Panc1 (cell line): ENCODE measurements at regions not wholly inside any gene's neighbourhood (a gene's known extent, or its start where the extent isn't known, plus 50 kb on each side); places are given as distances from the start of the nearest gene placed in this dataset.

ENCODE experiments used
- POLR2AphosphoS5 ChIP-seq: IDR thresholded peaks from 2 replicates; pipeline ENCODE4 v1.6.1; 2012; ENCODE audit warnings: mild to moderate bottlenecking, low read depth, low read length, moderate library complexity
- SIN3A ChIP-seq: IDR thresholded peaks from 2 replicates; pipeline ENCODE4 v1.6.1; 2012; ENCODE audit warnings: low read depth, mild to moderate bottlenecking, low read length, moderate library complexity, borderline replicate concordance; ENCODE audit not compliant: insufficient read depth
- TCF7L2 ChIP-seq: IDR thresholded peaks from 2 replicates; pipeline ENCODE4 v1.6.1; 2011; ENCODE audit warnings: mild to moderate bottlenecking, low read depth, low read length, inconsistent platforms
- TF ChIP-seq, protein P1 (sequence below): fragments of 450-650 bp; IDR thresholded peaks from 2 replicates; pipeline ENCODE4 v1.5.1; 2017; ENCODE audit warnings: mild to moderate bottlenecking
- TF ChIP-seq, protein P2 (sequence below), 2 experiments: IDR thresholded peaks; 2 replicates each; pipeline ENCODE4 v1.6.1; 2011 to 2012; ENCODE audit warnings: low read depth in 2 of 2, control low read depth in 1 of 2, low read length in 1 of 2, mild to moderate bottlenecking in 1 of 2, moderate library complexity in 1 of 2; ENCODE audit not compliant: insufficient read depth in 1 of 2

DNA sequence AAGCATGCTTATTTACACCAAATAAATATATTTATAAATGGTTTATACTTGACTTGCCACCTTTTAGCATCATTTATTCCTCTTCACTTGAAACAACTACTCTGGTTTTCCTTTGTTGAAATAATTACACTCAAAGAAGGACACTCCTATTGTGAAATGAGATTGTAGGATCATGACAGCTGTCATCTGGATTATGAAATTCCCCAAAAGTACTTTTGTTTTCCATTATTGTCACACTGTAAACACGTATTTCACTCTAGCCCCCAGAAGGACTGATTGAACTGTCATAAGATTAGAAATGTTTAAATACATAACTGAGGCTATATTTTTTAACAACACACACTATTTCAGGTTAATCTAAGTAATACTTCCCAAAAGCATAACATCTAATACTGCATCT is 593.8 kb downstream of the LRRIQ3 start:
- TF ChIP-seq TCF7L2, result no peak
- TF ChIP-seq, protein P1, sequence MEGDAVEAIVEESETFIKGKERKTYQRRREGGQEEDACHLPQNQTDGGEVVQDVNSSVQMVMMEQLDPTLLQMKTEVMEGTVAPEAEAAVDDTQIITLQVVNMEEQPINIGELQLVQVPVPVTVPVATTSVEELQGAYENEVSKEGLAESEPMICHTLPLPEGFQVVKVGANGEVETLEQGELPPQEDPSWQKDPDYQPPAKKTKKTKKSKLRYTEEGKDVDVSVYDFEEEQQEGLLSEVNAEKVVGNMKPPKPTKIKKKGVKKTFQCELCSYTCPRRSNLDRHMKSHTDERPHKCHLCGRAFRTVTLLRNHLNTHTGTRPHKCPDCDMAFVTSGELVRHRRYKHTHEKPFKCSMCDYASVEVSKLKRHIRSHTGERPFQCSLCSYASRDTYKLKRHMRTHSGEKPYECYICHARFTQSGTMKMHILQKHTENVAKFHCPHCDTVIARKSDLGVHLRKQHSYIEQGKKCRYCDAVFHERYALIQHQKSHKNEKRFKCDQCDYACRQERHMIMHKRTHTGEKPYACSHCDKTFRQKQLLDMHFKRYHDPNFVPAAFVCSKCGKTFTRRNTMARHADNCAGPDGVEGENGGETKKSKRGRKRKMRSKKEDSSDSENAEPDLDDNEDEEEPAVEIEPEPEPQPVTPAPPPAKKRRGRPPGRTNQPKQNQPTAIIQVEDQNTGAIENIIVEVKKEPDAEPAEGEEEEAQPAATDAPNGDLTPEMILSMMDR, result no peak
- no peak for TF ChIP-seq POLR2AphosphoS5
- TF ChIP-seq, protein P2, sequence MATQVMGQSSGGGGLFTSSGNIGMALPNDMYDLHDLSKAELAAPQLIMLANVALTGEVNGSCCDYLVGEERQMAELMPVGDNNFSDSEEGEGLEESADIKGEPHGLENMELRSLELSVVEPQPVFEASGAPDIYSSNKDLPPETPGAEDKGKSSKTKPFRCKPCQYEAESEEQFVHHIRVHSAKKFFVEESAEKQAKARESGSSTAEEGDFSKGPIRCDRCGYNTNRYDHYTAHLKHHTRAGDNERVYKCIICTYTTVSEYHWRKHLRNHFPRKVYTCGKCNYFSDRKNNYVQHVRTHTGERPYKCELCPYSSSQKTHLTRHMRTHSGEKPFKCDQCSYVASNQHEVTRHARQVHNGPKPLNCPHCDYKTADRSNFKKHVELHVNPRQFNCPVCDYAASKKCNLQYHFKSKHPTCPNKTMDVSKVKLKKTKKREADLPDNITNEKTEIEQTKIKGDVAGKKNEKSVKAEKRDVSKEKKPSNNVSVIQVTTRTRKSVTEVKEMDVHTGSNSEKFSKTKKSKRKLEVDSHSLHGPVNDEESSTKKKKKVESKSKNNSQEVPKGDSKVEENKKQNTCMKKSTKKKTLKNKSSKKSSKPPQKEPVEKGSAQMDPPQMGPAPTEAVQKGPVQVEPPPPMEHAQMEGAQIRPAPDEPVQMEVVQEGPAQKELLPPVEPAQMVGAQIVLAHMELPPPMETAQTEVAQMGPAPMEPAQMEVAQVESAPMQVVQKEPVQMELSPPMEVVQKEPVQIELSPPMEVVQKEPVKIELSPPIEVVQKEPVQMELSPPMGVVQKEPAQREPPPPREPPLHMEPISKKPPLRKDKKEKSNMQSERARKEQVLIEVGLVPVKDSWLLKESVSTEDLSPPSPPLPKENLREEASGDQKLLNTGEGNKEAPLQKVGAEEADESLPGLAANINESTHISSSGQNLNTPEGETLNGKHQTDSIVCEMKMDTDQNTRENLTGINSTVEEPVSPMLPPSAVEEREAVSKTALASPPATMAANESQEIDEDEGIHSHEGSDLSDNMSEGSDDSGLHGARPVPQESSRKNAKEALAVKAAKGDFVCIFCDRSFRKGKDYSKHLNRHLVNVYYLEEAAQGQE (IDR thresholded peaks at IDR 0.05; ENCODE audit: insufficient read depth in 1 of 2, low read depth in 2 of 2, low read length in 1 of 2), result no peak
- no peak for TF ChIP-seq SIN3A
